ENCODE measurements at regions not wholly inside any gene's neighbourhood (a gene's known extent, or its start where the extent isn't known, plus 50 kb on each side); places are given as distances from the start of the nearest gene placed in this dataset.
"Not testable (repeated sequence)": the region's sequence is repeated elsewhere in the genome, so short reads cannot be mapped to it uniquely, and the experiment has no call there.

DNA sequence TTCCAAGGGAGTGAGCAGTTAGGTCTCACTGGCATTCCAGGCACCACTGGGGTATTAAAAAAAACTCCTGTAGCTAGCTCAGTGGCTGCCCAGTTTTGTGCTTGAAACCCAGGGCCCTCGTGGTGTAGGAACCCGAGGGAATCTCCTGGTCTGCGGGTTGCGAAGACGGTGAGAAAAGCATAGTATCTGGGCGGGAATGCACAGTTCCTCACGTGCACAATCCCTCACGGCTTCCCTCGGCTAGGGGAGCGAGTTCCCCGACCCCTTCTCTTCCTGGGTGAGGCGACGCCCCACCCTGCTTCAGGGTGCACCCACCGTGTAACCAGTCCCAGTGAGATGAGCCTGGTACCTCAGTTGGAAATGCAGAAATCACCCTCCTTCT is 50.5 kb upstream of the PGBD5 start:
- CTCF ChIA-PET = no interaction called here

DNA sequence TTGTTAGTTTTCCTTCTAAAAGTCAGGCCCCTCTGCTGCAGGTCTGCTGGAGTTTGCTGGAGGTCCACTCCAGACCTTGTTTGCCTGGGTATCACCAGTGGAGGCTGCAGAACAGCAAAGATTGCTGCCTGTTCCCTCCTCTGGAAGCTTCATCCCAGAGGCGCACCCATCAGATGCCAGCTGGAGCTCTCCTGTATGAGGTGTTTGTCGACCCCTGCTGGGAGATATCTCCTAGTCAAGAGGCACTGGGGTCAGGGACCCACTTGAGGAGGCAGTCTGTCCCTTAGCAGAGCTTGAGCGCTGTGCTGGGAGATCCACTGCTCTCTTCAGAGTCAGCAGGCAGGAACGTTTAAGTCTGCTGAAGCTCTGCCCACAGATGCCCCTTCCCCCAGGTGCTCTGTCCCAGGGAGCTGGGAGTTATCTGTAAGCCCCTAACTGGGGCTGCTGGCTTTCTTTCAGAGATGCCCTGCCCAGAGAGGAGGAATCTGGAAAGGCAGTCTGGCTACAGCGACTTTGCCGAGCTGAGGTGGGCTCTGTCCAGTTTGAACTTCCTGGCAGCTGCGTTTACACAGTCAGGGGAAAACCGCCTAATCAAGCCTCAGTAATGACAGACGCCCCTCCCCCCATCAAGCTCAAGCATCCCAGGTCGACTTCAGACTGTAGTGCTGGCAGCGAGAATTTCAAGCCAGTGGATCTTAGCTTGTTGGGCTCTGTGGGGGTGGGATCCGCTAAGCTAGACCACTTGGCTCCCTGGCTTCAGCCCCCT is 49.9 kb upstream of the PGBD5 start:
- 41% methylated on average over 10 of the region's 12 CpGs for WGBS (ENCODE audit: insufficient coverage)
- DNase-seq; H3K27ac ChIP-seq (ENCODE audit: insufficient read depth in 1 of 2, low read depth in 1 of 2, low read length in 2 of 2, poor library complexity in 1 of 2, severe bottlenecking in 2 of 2); H3K4me1 ChIP-seq (ENCODE audit: control extremely low read depth in 1 of 4, control insufficient read depth in 4 of 4, insufficient read depth in 4 of 4, low read length in 3 of 4); POLR2A ChIA-PET; CTCF ChIA-PET; H3K4me3 ChIP-seq (ENCODE audit: control insufficient read depth in 1 of 7, extremely low read depth in 1 of 7, insufficient read depth in 4 of 7, low read depth in 2 of 7, low read length in 6 of 7); H3K36me3 ChIP-seq (ENCODE audit: control insufficient read depth in 4 of 4, insufficient read depth in 4 of 4, low read length in 3 of 4); H3K9me3 ChIP-seq (ENCODE audit: control extremely low read depth in 1 of 5, control insufficient read depth in 4 of 5, insufficient read depth in 2 of 5, low read depth in 1 of 5, low read length in 4 of 5): not testable (repeated sequence)
- H3K27me3 ChIP-seq (replicated peaks in 2 of 5; ENCODE audit: control insufficient read depth in 4 of 5, insufficient read depth in 5 of 5, low read length in 4 of 5) = peaks cover 0 to 14% (median 2%) of the 10 kb centered on the region in 5 experiments

More for the DNA sequence above, 50.5 kb upstream of the PGBD5 start:
- Histone ChIP-seq H3K36me3 (ENCODE audit: control insufficient read depth in 4 of 4, insufficient read depth in 4 of 4, low read length in 3 of 4) (no peaks in the 10 kb centered on the region), H3K27ac (ENCODE audit: insufficient read depth in 1 of 2, low read depth in 1 of 2, low read length in 2 of 2, poor library complexity in 1 of 2, severe bottlenecking in 2 of 2) (no peak overlapping the region), H3K9me3 (ENCODE audit: control extremely low read depth in 1 of 5, control insufficient read depth in 4 of 5, insufficient read depth in 2 of 5, low read depth in 1 of 5, low read length in 4 of 5) (peaks cover 0 to 3% (median 0%) of the 10 kb centered on the region in 5 experiments), H3K4me1 (ENCODE audit: control extremely low read depth in 1 of 4, control insufficient read depth in 4 of 4, insufficient read depth in 4 of 4, low read length in 3 of 4) (no peaks in the 10 kb centered on the region), H3K27me3 (replicated peaks in 2 of 5; ENCODE audit: control insufficient read depth in 4 of 5, insufficient read depth in 5 of 5, low read length in 4 of 5) (peaks cover 0 to 14% (median 2%) of the 10 kb centered on the region in 5 experiments), H3K4me3 (ENCODE audit: control insufficient read depth in 1 of 7, extremely low read depth in 1 of 7, insufficient read depth in 4 of 7, low read depth in 2 of 7, low read length in 6 of 7) (no peak overlapping the region)
- 89% methylated on average over 14 of the region's 14 CpGs for WGBS (ENCODE audit: insufficient coverage)
- POLR2A ChIA-PET = no interaction called here
- DNase-seq = no peak

Data from common myeloid progenitor, CD34-positive (primary cell).